Cardiac muscle cell (in vitro differentiated cells and primary cell): ENCODE measurements at regions not wholly inside any gene's neighbourhood (a gene's known extent, or its start where the extent isn't known, plus 50 kb on each side); places are given as distances from the start of the nearest gene placed in this dataset.
A peak's percentile ranks its signal among the peaks of the same experiment; 100 is the strongest.
"Not testable (repeated sequence)": the region's sequence is repeated elsewhere in the genome, so short reads cannot be mapped to it uniquely, and the experiment has no call there.

Experiments used
- DNase-seq, 2 donors: peaks; one replicate each; pipeline versions ENCODE4 v3.0.0 to v3.0.0-alpha.2; 2010 to 2017; ENCODE audit warnings: low read depth in 1 of 2, low spot score in 1 of 2
- H3K27ac ChIP-seq: fragments of 200-600 bp; sonication (generic); 2 replicates; pipeline ENCODE4 v1.5.1; 2016
- H3K27me3 ChIP-seq: fragments of 200-600 bp; sonication (generic); 2 replicates; pipeline ENCODE4 v1.6.0; 2016; ENCODE audit warnings: control low read depth
- H3K36me3 ChIP-seq: fragments of 200-600 bp; sonication (generic); 2 replicates; pipeline ENCODE4 v1.5.1; 2016; ENCODE audit warnings: control low read depth
- H3K4me1 ChIP-seq: fragments of 200-600 bp; sonication (generic); 2 replicates; pipeline ENCODE4 v1.8.1; 2017; ENCODE audit warnings: low read depth, mild to moderate bottlenecking, mixed run types
- H3K4me3 ChIP-seq: fragments of 200-600 bp; sonication (generic); 2 replicates; pipeline ENCODE4 v1.5.1; 2016; ENCODE audit warnings: mild to moderate bottlenecking
- H3K9me3 ChIP-seq: fragments of 200-600 bp; sonication (generic); 2 replicates; pipeline ENCODE4 v1.5.1; 2017; ENCODE audit warnings: low read depth, mild to moderate bottlenecking, control low read depth
- TF ChIP-seq, protein P1 (sequence below): IDR thresholded peaks from 2 replicates; pipeline ENCODE4 v1.5.1; 2012; ENCODE audit warnings: low read depth, mild to moderate bottlenecking, low read length

DNA sequence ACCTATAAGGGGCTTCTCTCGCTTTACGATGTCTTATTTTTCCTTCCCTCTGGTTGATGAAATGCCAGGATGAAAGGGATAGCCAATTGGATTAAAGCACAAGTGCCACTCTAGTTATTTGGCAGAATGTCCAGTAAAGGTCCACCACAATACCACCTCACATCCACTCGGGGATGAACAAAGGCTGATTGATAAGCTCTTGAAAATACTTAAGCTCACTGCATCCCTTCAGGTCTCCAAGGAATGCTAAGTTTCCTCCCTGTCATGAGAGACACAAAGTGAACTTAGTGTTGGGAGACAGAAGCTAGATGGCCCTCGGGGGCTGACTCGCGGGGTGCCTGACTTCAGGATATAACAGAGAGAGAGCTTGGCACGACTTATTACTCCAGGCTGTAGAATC is 185.9 kb upstream of the ZNF644 start:
- H3K4me1 ChIP-seq, DNase-seq, H3K4me3 ChIP-seq, H3K27me3 ChIP-seq, H3K27ac ChIP-seq, H3K9me3 ChIP-seq, H3K36me3 ChIP-seq: not testable (repeated sequence)

DNA sequence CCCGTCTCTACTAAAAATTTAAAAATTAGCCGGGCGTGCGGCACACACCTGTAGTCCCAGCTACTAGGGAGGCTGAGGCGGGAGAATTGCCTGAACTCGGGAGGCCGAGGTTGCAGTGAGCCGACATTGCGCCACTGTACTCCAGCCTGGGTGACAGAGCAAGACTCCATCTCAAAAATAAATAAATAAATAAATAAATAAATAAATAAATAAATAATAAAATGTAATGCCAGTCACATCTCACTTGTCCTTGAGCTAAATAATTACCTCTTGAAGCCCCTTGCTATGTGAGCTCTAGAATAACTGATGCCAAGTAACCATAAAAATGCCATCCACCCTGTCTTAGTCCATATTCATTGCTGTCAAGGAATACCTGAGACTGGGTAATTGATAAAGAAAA is 182.3 kb upstream of the ZNF644 start:
- not testable (repeated sequence) for H3K9me3 ChIP-seq, H3K4me3 ChIP-seq, H3K27me3 ChIP-seq, H3K4me1 ChIP-seq, H3K27ac ChIP-seq, H3K36me3 ChIP-seq, DNase-seq

DNA sequence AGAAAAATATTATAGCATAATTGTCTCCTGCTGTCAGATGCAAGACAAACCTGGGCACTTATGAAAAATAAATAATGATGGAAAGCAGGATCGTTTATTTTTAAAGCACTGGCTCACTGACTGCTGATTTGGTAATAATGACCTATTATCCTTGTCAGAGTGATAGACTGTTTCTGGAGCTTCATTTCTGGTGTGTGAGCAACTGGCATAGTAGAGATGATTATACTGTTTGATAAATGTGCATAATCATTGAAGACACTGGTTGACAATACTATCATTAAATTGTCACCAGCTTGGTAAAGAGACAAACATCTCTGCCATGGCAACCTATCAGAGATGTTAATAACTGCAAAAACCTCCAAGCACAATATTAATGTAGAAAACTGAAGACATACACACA is 179.9 kb upstream of the ZNF644 start:
- H3K27me3 ChIP-seq = no peaks in the 10 kb centered on the region
- H3K27ac ChIP-seq = no peak overlapping the region
- H3K4me3 ChIP-seq = no peak overlapping the region
- H3K9me3 ChIP-seq = no peaks in the 10 kb centered on the region
- H3K4me1 ChIP-seq = no peaks in the 10 kb centered on the region
- H3K36me3 ChIP-seq = no peaks in the 10 kb centered on the region
- TF ChIP-seq, protein P1, sequence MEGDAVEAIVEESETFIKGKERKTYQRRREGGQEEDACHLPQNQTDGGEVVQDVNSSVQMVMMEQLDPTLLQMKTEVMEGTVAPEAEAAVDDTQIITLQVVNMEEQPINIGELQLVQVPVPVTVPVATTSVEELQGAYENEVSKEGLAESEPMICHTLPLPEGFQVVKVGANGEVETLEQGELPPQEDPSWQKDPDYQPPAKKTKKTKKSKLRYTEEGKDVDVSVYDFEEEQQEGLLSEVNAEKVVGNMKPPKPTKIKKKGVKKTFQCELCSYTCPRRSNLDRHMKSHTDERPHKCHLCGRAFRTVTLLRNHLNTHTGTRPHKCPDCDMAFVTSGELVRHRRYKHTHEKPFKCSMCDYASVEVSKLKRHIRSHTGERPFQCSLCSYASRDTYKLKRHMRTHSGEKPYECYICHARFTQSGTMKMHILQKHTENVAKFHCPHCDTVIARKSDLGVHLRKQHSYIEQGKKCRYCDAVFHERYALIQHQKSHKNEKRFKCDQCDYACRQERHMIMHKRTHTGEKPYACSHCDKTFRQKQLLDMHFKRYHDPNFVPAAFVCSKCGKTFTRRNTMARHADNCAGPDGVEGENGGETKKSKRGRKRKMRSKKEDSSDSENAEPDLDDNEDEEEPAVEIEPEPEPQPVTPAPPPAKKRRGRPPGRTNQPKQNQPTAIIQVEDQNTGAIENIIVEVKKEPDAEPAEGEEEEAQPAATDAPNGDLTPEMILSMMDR = no peak
- DNase-seq = no peak

DNA sequence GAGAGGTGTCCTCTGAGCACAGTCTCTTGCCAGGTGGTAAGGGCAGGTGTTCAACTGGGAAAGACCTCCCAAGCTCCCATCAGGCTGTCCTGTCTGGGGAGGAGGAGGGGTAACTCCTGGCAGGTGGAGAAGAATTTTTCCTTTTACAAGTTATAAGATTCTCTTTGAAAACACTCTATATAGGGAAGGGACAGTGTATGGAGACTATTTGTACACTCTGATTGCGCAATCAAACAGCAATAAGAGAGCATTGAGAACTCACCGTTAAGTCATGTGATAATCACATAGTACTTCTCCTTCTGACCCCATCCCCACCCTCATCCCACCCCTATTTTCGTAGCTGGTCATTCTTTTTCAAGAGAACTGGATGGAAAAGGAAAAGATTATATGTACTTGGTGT is 179.3 kb upstream of the ZNF644 start:
- TF ChIP-seq, protein P1 = no peak
- Histone ChIP-seq H3K27ac (no peak overlapping the region), H3K36me3 (no peaks in the 10 kb centered on the region), H3K9me3 (no peaks in the 10 kb centered on the region), H3K4me1 (no peaks in the 10 kb centered on the region), H3K4me3 (no peak overlapping the region), H3K27me3 (no peaks in the 10 kb centered on the region)
- peak in 1 of 2 donors; percentile 2 for DNase-seq

DNA sequence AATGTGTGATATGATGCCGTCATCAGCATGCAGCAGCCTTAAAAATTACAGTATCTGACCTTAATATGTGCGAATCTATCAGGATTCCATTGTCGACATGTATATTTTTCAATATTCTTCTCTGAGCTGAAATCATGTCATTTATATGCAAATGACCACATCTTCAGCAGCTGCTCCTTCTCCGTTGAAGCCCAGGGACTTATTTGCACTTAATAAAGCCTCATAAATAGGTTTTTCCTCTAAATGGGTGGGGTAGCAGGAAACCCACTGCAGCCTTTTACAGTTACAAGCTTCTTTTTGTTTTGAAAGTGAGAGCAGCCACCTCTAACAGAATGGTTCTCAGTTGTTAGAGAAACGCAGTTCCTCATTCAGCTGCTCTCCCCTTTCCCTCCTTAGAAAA is 178.8 kb upstream of the ZNF644 start:
- no peak overlapping the region for H3K27ac ChIP-seq
- no peaks in the 10 kb centered on the region for H3K4me1 ChIP-seq
- TF ChIP-seq, protein P1 = no peak
- no peak overlapping the region for H3K4me3 ChIP-seq
- no peaks in the 10 kb centered on the region for H3K9me3 ChIP-seq
- H3K36me3 ChIP-seq = no peaks in the 10 kb centered on the region
- no peak for DNase-seq
- H3K27me3 ChIP-seq = no peaks in the 10 kb centered on the region

DNA sequence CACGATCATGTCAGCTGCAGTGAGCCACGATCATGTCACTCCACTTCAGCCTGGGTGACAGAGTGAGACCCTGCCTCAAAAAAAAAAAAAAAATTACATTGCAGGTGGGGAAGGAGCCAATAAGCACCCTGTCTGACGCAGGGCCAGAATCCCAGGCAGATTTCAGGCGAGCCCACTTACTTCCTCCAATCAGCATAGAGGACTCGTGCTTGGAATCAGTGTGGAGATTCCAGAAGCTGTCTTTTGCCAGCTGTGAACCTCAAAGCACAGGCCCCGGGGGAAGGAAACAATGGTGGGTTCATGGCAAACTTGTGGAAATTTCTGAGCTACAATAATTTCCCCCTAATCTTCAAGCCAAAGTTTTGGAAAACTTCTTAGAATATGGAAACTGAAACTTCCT is 178.2 kb upstream of the ZNF644 start:
- TF ChIP-seq, protein P1 = no peak
- DNase-seq = no peak
- no peaks in the 10 kb centered on the region for H3K27me3 ChIP-seq
- no peaks in the 10 kb centered on the region for H3K9me3 ChIP-seq
- H3K27ac ChIP-seq = no peak overlapping the region
- no peak overlapping the region for H3K4me3 ChIP-seq
- no peaks in the 10 kb centered on the region for H3K4me1 ChIP-seq
- H3K36me3 ChIP-seq = no peaks in the 10 kb centered on the region

DNA sequence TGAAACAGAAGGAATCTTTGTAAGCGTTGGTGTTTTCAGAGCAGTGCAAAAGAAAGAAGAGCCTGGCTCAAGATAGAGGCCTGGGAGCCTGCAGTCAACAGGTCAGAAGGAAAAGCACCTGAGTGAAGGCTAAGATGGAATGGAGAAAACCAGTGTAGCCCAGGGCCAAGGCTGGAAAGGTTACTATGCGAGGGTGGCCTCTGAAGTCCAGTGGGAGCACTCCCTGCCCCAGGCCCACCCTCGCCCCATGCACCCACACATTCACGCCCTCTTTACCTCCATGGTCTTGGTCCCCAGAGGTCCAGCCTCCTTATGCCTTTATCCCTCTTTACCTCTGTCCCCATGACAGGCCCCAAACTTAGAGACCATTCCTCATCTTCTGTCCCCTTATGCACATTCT is 169.2 kb upstream of the ZNF644 start:
- no peaks in the 10 kb centered on the region for H3K36me3 ChIP-seq
- no peaks in the 10 kb centered on the region for H3K9me3 ChIP-seq
- no peak overlapping the region for H3K27ac ChIP-seq
- no peaks in the 10 kb centered on the region for H3K4me1 ChIP-seq
- no peak overlapping the region for H3K4me3 ChIP-seq
- TF ChIP-seq, protein P1 = no peak
- no peak for DNase-seq
- no peaks in the 10 kb centered on the region for H3K27me3 ChIP-seq
